SHP77 (cell line): ENCODE measurements at regions not wholly inside any gene's neighbourhood (a gene's known extent, or its start where the extent isn't known, plus 50 kb on each side); places are given as distances from the start of the nearest gene placed in this dataset.

Source experiments
- DNase-seq, 2 experiments: peaks; one replicate each; lab custom pipeline; 2025; lab: John Stamatoyannopoulos, UW

GRCh38 chr10:29028486-29028885 is 260.4 kb upstream of the LYZL1 start:
- no peak for DNase-seq

- no peak for DNase-seq
These were observed 258.0 kb upstream of the LYZL1 start for GRCh38 chr10:29030900-29031299.

- no peak for DNase-seq
These were observed 256.7 kb upstream of the LYZL1 start for GRCh38 chr10:29032169-29032568.

GRCh38 chr10:29033311-29033940 is 255.4 kb upstream of the LYZL1 start:
- DNase-seq, result no peak

GRCh38 chr10:29034592-29034991 is 254.3 kb upstream of the LYZL1 start:
- DNase-seq, result no peak

GRCh38 chr10:29035721-29036120 is 253.1 kb upstream of the LYZL1 start:
- no peak for DNase-seq

GRCh38 chr10:29037348-29038113 is 251.3 kb upstream of the LYZL1 start:
- no peak for DNase-seq

GRCh38 chr10:29039091-29039490 is 249.8 kb upstream of the LYZL1 start:
- DNase-seq, result no peak

- no peak for DNase-seq
These were observed 249.1 kb upstream of the LYZL1 start for GRCh38 chr10:29039677-29040189.

- DNase-seq, result no peak
These were observed 247.3 kb upstream of the LYZL1 start for GRCh38 chr10:29041616-29042015.

- DNase-seq, result no peak
These were observed 240.4 kb upstream of the LYZL1 start for GRCh38 chr10:29048506-29048905.

- no peak for DNase-seq
These were observed 238.8 kb upstream of the LYZL1 start for GRCh38 chr10:29050081-29050480.

- DNase-seq, result no peak
These were observed 233.8 kb upstream of the LYZL1 start for GRCh38 chr10:29055101-29055500.

GRCh38 chr10:29056729-29057128 is 232.1 kb upstream of the LYZL1 start:
- DNase-seq, result no peak

GRCh38 chr10:29057822-29058331 is 231.0 kb upstream of the LYZL1 start:
- no peak for DNase-seq

- no peak for DNase-seq
These were observed 224.8 kb upstream of the LYZL1 start for GRCh38 chr10:29063806-29064644.

- DNase-seq, result no peak
These were observed 224.2 kb upstream of the LYZL1 start for GRCh38 chr10:29064680-29065079.

- DNase-seq, result no peak
These were observed 221.7 kb upstream of the LYZL1 start for GRCh38 chr10:29067161-29067560.

GRCh38 chr10:29067628-29068027 is 221.2 kb upstream of the LYZL1 start:
- DNase-seq, result no peak

GRCh38 chr10:29068302-29068701 is 220.6 kb upstream of the LYZL1 start:
- no peak for DNase-seq

GRCh38 chr10:29068966-29069365 is 219.9 kb upstream of the LYZL1 start:
- no peak for DNase-seq

GRCh38 chr10:29069941-29070340 is 218.9 kb upstream of the LYZL1 start:
- no peak for DNase-seq
